HCT116 (cell line): ENCODE measurements at regions not wholly inside any gene's neighbourhood (a gene's known extent, or its start where the extent isn't known, plus 50 kb on each side); places are given as distances from the start of the nearest gene placed in this dataset.

Experiments
- ATAC-seq: fragments of 200-7000 bp; cut with Tn5 transposase; 2 replicates; pipeline ENCODE4 v1.9.1; 2020; ENCODE audit warnings: mild to moderate bottlenecking, moderate library complexity
- BruUV-seq: library from RNA; stranded (reverse); fragments of 400-500 nt; replicated peaks from 2 replicates; lab custom pipeline; 2021; lab: Mats Ljungman, UMichigan
- CTCF ChIA-PET: fragments of 300-600 bp; sonication (Branson Sonifier 250); formaldehyde crosslinking; loops from one replicate; lab custom pipeline; 2021; ENCODE audit warnings: antibody characterized with exemption; lab: Charles Lee
- POLR2A ChIA-PET: fragments of 300-600, 350-600 bp; sonication (Branson Sonifier 250); formaldehyde crosslinking; loops from one replicate; lab custom pipeline; 2021; ENCODE audit warnings: antibody characterized with exemption; lab: Charles Lee
- RAD21 ChIA-PET, 2 experiments: fragments of 300-600 bp; sonication (Branson Sonifier 250); formaldehyde crosslinking; loops; one replicate each; lab custom pipeline; 2023; ENCODE audit warnings: low total read pairs in 2 of 2; ENCODE audit not compliant: uncharacterized antibody in 2 of 2, unreplicated experiment in 2 of 2, low non-redundant PET in 1 of 2; lab: Charles Lee
- DNase-seq: peaks from one replicate; pipeline ENCODE4 v3.0.0-alpha.2; 2010; ENCODE audit warnings: low read depth, low spot score
- H2AFZ ChIP-seq: fragments of 200-600 bp; shearing (Covaris generic), sonication (generic); 2 replicates; pipeline ENCODE4 v1.6.1; 2017; ENCODE audit warnings: low read depth, mixed run types, mixed read lengths, antibody characterized with exemption, low read length; ENCODE audit not compliant: poor library complexity, severe bottlenecking
- H3K27ac ChIP-seq: 2 replicates; pipeline ENCODE4 v1.5.1; 2012; ENCODE audit warnings: low read depth, low read length
- H3K27me3 ChIP-seq: fragments of 200-600 bp; sonication (generic); 2 replicates; pipeline ENCODE4 v1.6.1; 2016; ENCODE audit warnings: mixed run types, low read length, mixed read lengths; ENCODE audit not compliant: insufficient read depth
- H3K36me3 ChIP-seq, 2 experiments: fragments of 200-500 bp in 1 of 2; fragments of 200-600 bp in 1 of 2; sonication (Bioruptor generic) in 1 of 2; sonication (generic) in 1 of 2; 2 replicates each; pipeline versions ENCODE4 v1.5.1 to v1.6.1; 2014 to 2016; ENCODE audit warnings: low read length in 2 of 2, inconsistent platforms in 1 of 2, mixed read lengths in 1 of 2, mixed run types in 1 of 2; ENCODE audit not compliant: insufficient read depth in 2 of 2, control insufficient read depth in 1 of 2
- H3K4me1 ChIP-seq, 2 experiments: fragments of 200-600 bp in 1 of 2; sonication (generic) in 1 of 2; 2 replicates each; pipeline versions ENCODE4 v1.5.1 to v1.6.1; 2012 to 2017; ENCODE audit warnings: low read length in 2 of 2, inconsistent platforms in 1 of 2, mild to moderate bottlenecking in 1 of 2, mixed read lengths in 1 of 2, mixed run types in 1 of 2, moderate library complexity in 1 of 2; ENCODE audit not compliant: insufficient read depth in 2 of 2, control insufficient read depth in 1 of 2
- H3K4me2 ChIP-seq: fragments of 200-600 bp; sonication (generic); 2 replicates; pipeline ENCODE4 v1.6.1; 2017; ENCODE audit warnings: mixed run types, low read length, mixed read lengths
- H3K4me3 ChIP-seq, 2 experiments: fragments of 200-600 bp in 1 of 2; sonication (generic) in 1 of 2; replicated peaks in 1 of 2; 2 replicates each; pipeline ENCODE4 v1.5.1; 2011 to 2016; ENCODE audit warnings: low read length in 2 of 2, control low read depth in 1 of 2, low read depth in 1 of 2, mild to moderate bottlenecking in 1 of 2, mixed read lengths in 1 of 2, mixed run types in 1 of 2
- H3K79me2 ChIP-seq: fragments of 200-600 bp; sonication (generic); 2 replicates; pipeline ENCODE4 v1.6.1; 2017; ENCODE audit warnings: mild to moderate bottlenecking, mixed run types, low read length, moderate library complexity, mixed read lengths; ENCODE audit not compliant: insufficient read depth
- H3K9ac ChIP-seq: fragments of 200-600 bp; sonication (generic); 2 replicates; pipeline ENCODE4 v1.6.1; 2016; ENCODE audit warnings: low read length, mixed read lengths
- H3K9me2 ChIP-seq: fragments of 200-600 bp; sonication (generic), shearing (Covaris generic); 2 replicates; pipeline ENCODE4 v1.6.1; 2017; ENCODE audit warnings: mixed run types, mild to moderate bottlenecking, moderate library complexity; ENCODE audit not compliant: insufficient read depth
- H3K9me3 ChIP-seq, 2 experiments: fragments of 200-500 bp in 1 of 2; fragments of 200-600 bp in 1 of 2; sonication (Bioruptor generic) in 1 of 2; sonication (generic) in 1 of 2; 2 replicates each; pipeline ENCODE4 v1.6.1; 2014 to 2017; ENCODE audit warnings: low read length in 2 of 2, mixed read lengths in 2 of 2, inconsistent platforms in 1 of 2, low read depth in 1 of 2, mild to moderate bottlenecking in 1 of 2, mixed run types in 1 of 2, moderate library complexity in 1 of 2; ENCODE audit not compliant: control insufficient read depth in 1 of 2, insufficient read depth in 1 of 2
- H4K20me1 ChIP-seq: fragments of 200-600 bp; sonication (generic), shearing (Covaris generic); 2 replicates; pipeline ENCODE4 v1.6.1; 2017; ENCODE audit warnings: mixed run types, mild to moderate bottlenecking, moderate library complexity; ENCODE audit not compliant: insufficient read depth
- ATF3 ChIP-seq: IDR thresholded peaks from 2 replicates; pipeline ENCODE4 v1.6.1; 2012
- CBX3 ChIP-seq: IDR thresholded peaks from 2 replicates; pipeline ENCODE4 v1.6.1; 2012; ENCODE audit warnings: low read depth
- CTCF ChIP-seq, 3 experiments: fragments of 200-600 bp in 1 of 3; sonication (generic) in 1 of 3; IDR thresholded peaks in 2 of 3; conservative IDR thresholded peaks in 1 of 3; 2 replicates each; pipeline ENCODE4 v1.5.1; 2012 to 2017; ENCODE audit warnings: low read depth in 2 of 3, low read length in 2 of 3, antibody characterized with exemption in 1 of 3, borderline replicate concordance in 1 of 3, control low read depth in 1 of 3, mild to moderate bottlenecking in 1 of 3, mixed read lengths in 1 of 3, mixed run types in 1 of 3, moderate library complexity in 1 of 3; ENCODE audit not compliant: insufficient read depth in 1 of 3
- EZH2 ChIP-seq: fragments of 200-600 bp; sonication (generic); IDR thresholded peaks from 2 replicates; pipeline ENCODE4 v1.6.1; 2017; ENCODE audit warnings: antibody characterized with exemption, mixed run types
- FOSL1 ChIP-seq: IDR thresholded peaks from 2 replicates; pipeline ENCODE4 v1.6.1; 2012; ENCODE audit warnings: low read depth
- POLR2AphosphoS5 ChIP-seq: IDR thresholded peaks from 2 replicates; pipeline ENCODE4 v1.6.1; 2011; ENCODE audit warnings: mild to moderate bottlenecking, low read depth, low read length, moderate library complexity
- RAD21 ChIP-seq: IDR thresholded peaks from 2 replicates; pipeline ENCODE4 v1.6.1; 2012; ENCODE audit warnings: low read depth, mild to moderate bottlenecking
- SRF ChIP-seq: IDR thresholded peaks from 2 replicates; pipeline ENCODE4 v1.6.1; 2012; ENCODE audit warnings: low read depth
- TCF7L2 ChIP-seq: IDR thresholded peaks from 2 replicates; pipeline ENCODE4 v1.7.0; 2011; ENCODE audit warnings: borderline replicate concordance, inconsistent platforms; ENCODE audit not compliant: insufficient read depth, insufficient read length; ENCODE audit errors: extremely low read depth
- ZBTB33 ChIP-seq: IDR thresholded peaks from 2 replicates; pipeline ENCODE4 v1.6.1; 2011; ENCODE audit warnings: mild to moderate bottlenecking, low read length, moderate library complexity; ENCODE audit not compliant: insufficient replicate concordance; ENCODE audit errors: extremely low read depth
- ZNF274 ChIP-seq: fragments of 200-500 bp; sonication (Bioruptor generic); IDR thresholded peaks from 2 replicates; pipeline ENCODE4 v1.6.1; 2014; ENCODE audit warnings: mild to moderate bottlenecking, low read depth, low read length, inconsistent platforms
- intact Hi-C: fragments of 100-400 bp; cut with micrococcal nuclease; formaldehyde crosslinking; loops from 2 replicates; pipeline ENCODE4 v1.10.0; 2022

DNA sequence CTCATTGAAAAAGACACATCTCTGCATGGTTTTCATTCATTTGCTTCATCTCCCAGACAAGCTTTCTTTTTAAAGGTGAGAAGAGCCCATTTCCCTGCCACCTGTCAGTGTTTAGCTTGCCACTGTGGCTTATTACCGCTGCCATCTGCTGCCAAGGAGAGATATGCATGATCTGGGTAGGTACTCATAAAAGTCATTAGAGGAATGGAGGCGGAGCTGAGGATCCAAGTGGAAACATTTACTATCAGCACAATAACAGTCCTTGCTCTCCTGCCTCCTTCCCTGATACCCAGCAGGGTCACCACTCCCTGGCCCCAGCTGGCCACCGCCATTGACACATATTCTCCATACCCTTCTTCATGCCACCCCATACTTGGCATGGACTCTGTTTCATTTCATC lies 390.4 kb downstream of the TSN start:
- Histone ChIP-seq H3K27me3 (0 out of 2 replicates have a peak, but pooled peaks cover 4% of the 10 kb centered on the region), H3K4me1 (no peaks in the 10 kb centered on the region), H3K27ac (no peak overlapping the region), H3K4me2 (no peak overlapping the region), H3K9me3 (no peaks in the 10 kb centered on the region), H3K36me3 (no peaks in the 10 kb centered on the region), H3K79me2 (no peaks in the 10 kb centered on the region), H2AFZ (no peak overlapping the region), H4K20me1 (no peaks in the 10 kb centered on the region), H3K9ac (no peak overlapping the region), H3K4me3 (no peak overlapping the region), H3K9me2 (no peaks in the 10 kb centered on the region)
- BruUV-seq, result no TSS peak
- TF ChIP-seq FOSL1 (no peak), RAD21 (no peak), SRF (no peak), EZH2 (no peak), CTCF (IDR thresholded peaks at IDR 0.05 in 2 of 3, conservative IDR thresholded peaks at IDR 0.05 in 1 of 3; ENCODE audit: borderline replicate concordance in 1 of 3, insufficient read depth in 1 of 3, low read depth in 2 of 3, low read length in 2 of 3) (no peak), ATF3 (no peak), TCF7L2 (no peak), ZBTB33 (no peak), POLR2AphosphoS5 (no peak), ZNF274 (no peak), CBX3 (no peak)
- ChIA-PET POLR2A (no interaction called here), RAD21 (no interaction called here), CTCF (no interaction called here)
- DNase-seq, result no peak
- intact Hi-C loops, result no loop called here
- ATAC-seq, result no peak
